ENCODE measurements at regions not wholly inside any gene's neighbourhood (a gene's known extent, or its start where the extent isn't known, plus 50 kb on each side); places are given as distances from the start of the nearest gene placed in this dataset.

GRCh38 chr3:102574355-102574754 is 139.5 kb downstream of the ZPLD1 start:
- Histone ChIP-seq H3K4me1 (ENCODE audit: insufficient read depth, low read length) (no peaks in the 10 kb centered on the region), H3K18ac (ENCODE audit: insufficient read length, low read depth, low read length) (no peak overlapping the region), H3K79me2 (ENCODE audit: insufficient read depth, low read length) (no peaks in the 10 kb centered on the region), H2AK5ac (ENCODE audit: insufficient read length, low read length) (no peak overlapping the region), H2BK120ac (ENCODE audit: low read depth, low read length, poor library complexity, severe bottlenecking) (no peak overlapping the region), H3K4ac (ENCODE audit: low read depth, low read length) (no peak overlapping the region), H4K8ac (replicated peaks; ENCODE audit: insufficient read length, low read depth, low read length) (no peak overlapping the region), H2BK15ac (ENCODE audit: low read depth, low read length) (no peak overlapping the region), H2BK12ac (ENCODE audit: insufficient read length, low read depth, low read length) (no peak overlapping the region), H2AFZ (ENCODE audit: low read length) (no peak overlapping the region), H3K79me1 (ENCODE audit: insufficient read depth, low read depth, low read length, poor library complexity, severe bottlenecking) (no peaks in the 10 kb centered on the region), H3K27me3 (ENCODE audit: insufficient read depth, low read length) (no peaks in the 10 kb centered on the region), H3K9ac (ENCODE audit: extremely low read depth, insufficient read length, low read length) (no peak overlapping the region), H3K9me3 (ENCODE audit: control insufficient read depth, low read depth, low read length) (no peaks in the 10 kb centered on the region), H3K14ac (ENCODE audit: insufficient read depth, low read length) (no peak overlapping the region), H4K20me1 (ENCODE audit: control insufficient read depth, insufficient read depth, insufficient read length) (no peaks in the 10 kb centered on the region), H3T11ph (ENCODE audit: low read length) (no peak overlapping the region), H3K23me2 (ENCODE audit: insufficient read length, low read depth, low read length, poor library complexity, severe bottlenecking) (no peaks in the 10 kb centered on the region), H3K23ac (ENCODE audit: insufficient read length, low read depth, low read length) (no peak overlapping the region), H3K4me2 (ENCODE audit: insufficient read depth, insufficient read length, low read length) (no peak overlapping the region), H4K91ac (ENCODE audit: insufficient read length, low read depth, low read length) (no peak overlapping the region), H4K5ac (ENCODE audit: insufficient read length, low read depth, low read length) (no peak overlapping the region), H2BK20ac (ENCODE audit: low read depth, low read length, poor library complexity, severe bottlenecking) (no peak overlapping the region), H2BK5ac (ENCODE audit: insufficient read length, low read length) (no peak overlapping the region), H3K27ac (ENCODE audit: insufficient read length, low read depth, low read length) (no peak overlapping the region), H3K56ac (ENCODE audit: insufficient read length, low read depth, low read length) (no peak overlapping the region)
- Mint-ChIP-seq H3K27ac (peak overlapping the region in 1 of 3 experiments; percentile 4; a peak in 1 of 7 replicates), H3K9me3 (no peaks in the 10 kb centered on the region), H3K36me3 (ENCODE audit: insufficient read depth in 1 of 3, low read depth in 3 of 3) (no peaks in the 10 kb centered on the region; a peak in 1 of 7 replicates), H3K4me3 (no peak overlapping the region), H3K27me3 (ENCODE audit: low read depth) (no peaks in the 10 kb centered on the region), H3K4me1 (peaks cover 4% of the 10 kb centered on the region in 2 experiments)
- no peak for TF ChIP-seq CTCF (conservative IDR thresholded peaks at IDR 0.05)
- no CpG with 5 or more reads among the region's 6 CpGs for WGBS (ENCODE audit: extremely low coverage, insufficient read length, low lambda C conversion rate)
- DNase-seq: no peak
